ENCODE measurements at regions not wholly inside any gene's neighbourhood (a gene's known extent, or its start where the extent isn't known, plus 50 kb on each side); places are given as distances from the start of the nearest gene placed in this dataset.

DNA sequence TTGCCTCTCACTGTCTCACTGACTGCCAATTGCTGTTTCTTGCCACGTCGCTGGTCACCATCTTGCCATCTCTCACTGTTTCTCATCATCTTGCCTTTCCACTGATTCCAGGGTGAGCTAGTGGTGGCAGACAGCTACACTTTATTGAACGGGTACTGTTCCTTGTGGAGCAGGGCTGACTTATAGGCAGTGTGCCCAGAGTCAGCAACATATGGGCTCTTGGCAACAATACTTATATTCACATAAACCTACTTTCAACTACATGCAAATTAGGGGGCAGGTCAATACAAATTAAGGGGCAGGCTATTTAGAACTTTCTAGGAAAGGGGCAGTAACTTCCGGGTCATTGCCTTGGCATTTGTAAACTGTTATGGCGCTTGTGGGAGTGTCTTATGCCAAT is 186.2 kb upstream of the SYNDIG1 start:
- Histone ChIP-seq H3K4me1 (no peaks in the 10 kb centered on the region), H3K9me3 (no peaks in the 10 kb centered on the region), H3K4me3 (no peak overlapping the region), H3K27me3 (ENCODE audit: insufficient read depth in 3 of 3, low read length in 2 of 3) (no peaks in the 10 kb centered on the region), H3K27ac (no peak overlapping the region), H3K36me3 (ENCODE audit: insufficient read depth in 1 of 2, low read depth in 1 of 2) (no peaks in the 10 kb centered on the region)
- DNase-seq (no peak), ATAC-seq (no peak)
- 68 to 69% (median 68%) methylated on average over 5 of the region's 5 CpGs for WGBS, 3 donors
- TF ChIP-seq, protein P1, sequence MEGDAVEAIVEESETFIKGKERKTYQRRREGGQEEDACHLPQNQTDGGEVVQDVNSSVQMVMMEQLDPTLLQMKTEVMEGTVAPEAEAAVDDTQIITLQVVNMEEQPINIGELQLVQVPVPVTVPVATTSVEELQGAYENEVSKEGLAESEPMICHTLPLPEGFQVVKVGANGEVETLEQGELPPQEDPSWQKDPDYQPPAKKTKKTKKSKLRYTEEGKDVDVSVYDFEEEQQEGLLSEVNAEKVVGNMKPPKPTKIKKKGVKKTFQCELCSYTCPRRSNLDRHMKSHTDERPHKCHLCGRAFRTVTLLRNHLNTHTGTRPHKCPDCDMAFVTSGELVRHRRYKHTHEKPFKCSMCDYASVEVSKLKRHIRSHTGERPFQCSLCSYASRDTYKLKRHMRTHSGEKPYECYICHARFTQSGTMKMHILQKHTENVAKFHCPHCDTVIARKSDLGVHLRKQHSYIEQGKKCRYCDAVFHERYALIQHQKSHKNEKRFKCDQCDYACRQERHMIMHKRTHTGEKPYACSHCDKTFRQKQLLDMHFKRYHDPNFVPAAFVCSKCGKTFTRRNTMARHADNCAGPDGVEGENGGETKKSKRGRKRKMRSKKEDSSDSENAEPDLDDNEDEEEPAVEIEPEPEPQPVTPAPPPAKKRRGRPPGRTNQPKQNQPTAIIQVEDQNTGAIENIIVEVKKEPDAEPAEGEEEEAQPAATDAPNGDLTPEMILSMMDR (IDR thresholded peaks at IDR 0.05) = no peak
- intact Hi-C loops (cut with DNase I) = no loop called here

DNA sequence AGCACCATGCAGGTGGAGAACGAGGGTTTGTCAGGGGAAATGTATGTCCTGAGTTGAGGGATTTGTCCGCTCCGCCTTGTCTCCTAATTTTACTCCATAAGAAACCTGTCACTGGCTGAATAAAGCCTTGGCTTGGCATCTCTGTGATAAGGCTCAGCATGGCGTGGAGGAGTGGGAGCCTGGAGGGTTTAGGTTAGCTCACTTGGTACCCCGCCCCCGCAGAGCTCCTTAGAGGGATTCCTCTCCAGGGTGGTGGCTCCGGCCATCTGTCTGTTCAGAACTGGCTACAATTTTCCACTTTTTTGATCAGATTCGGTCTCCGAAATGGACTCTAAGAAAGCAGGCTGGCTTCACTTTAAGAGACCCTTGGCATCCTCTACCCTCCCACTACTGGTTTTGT is 192.2 kb upstream of the SYNDIG1 start:
- intact Hi-C loops (cut with DNase I) = no loop called here
- no peak for DNase-seq
- no peak overlapping the region for H3K4me3 ChIP-seq
- H3K4me1 ChIP-seq = no peaks in the 10 kb centered on the region
- H3K9me3 ChIP-seq = no peaks in the 10 kb centered on the region
- TF ChIP-seq, protein P1 (IDR thresholded peaks at IDR 0.05) = no peak
- no peak overlapping the region for H3K27ac ChIP-seq
- 73 to 82% (median 74%) methylated on average over 9 of the region's 9 CpGs for WGBS, 3 donors
- H3K27me3 ChIP-seq (ENCODE audit: insufficient read depth in 3 of 3, low read length in 2 of 3) = peaks cover 0 to 3% (median 3%) of the 10 kb centered on the region in 3 donors
- no peaks in the 10 kb centered on the region for H3K36me3 ChIP-seq (ENCODE audit: insufficient read depth in 1 of 2, low read depth in 1 of 2)
- ATAC-seq = no peak

DNA sequence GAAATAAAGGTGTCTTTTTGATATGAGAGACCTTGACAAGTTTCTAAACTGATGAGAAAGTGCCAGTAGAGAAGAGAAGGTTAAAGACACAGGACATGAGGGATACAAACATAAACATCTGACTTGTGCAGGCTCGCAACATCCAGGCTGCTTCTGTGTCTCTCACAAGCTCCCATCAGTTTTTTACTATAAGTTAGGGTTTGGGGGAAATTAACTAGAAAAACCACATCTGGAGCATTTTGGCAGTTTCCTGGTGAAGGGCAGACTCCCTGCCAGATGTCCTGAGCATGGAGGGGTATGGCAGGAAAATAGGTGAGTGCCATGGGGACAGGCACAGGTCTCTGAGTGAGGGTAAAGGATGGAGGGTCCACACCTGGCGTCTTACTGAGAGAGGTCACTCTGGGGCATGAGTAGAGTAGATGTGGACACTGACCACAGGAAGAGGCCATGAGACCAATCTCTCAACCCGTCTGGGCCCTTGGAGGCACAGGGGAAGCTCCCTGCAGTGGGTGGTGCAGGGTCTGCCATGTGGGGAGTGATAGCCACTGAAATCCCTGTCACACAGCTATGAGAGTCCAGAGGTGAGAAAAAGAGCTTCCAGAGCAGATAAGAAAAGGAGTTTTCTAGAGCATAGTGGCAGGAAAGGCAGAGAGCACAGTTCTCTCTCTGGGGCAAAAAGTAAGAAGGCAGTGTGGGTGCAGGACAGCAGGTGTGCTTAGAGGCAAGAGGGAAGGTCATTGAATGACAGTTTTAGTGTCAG is 193.3 kb upstream of the SYNDIG1 start:
- no peaks in the 10 kb centered on the region for H3K9me3 ChIP-seq
- no peak for ATAC-seq

DNA sequence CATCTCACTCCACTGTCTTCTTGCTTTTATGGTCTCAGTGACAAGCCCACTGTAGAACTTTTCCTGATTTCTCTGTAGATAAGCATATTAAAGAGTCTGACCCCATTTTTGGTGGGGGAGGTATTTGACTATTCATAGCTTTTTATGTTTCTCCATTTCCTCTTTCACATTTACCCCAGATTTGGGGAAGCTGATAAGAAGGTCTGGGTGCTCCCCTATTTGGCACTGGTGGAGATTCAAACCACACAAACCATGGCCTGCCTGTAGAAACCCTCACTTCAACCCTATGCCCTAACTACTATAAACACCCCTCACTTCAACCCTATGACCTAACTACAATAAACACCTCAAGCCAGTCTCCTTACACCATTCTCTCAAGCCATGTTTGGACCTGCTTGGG is 196.2 kb upstream of the SYNDIG1 start:
- no peak for ATAC-seq
- no peaks in the 10 kb centered on the region for H3K4me1 ChIP-seq
- TF ChIP-seq, protein P1 (IDR thresholded peaks at IDR 0.05) = no peak
- no peaks in the 10 kb centered on the region for H3K9me3 ChIP-seq
- intact Hi-C loops (cut with DNase I) = no loop called here
- H3K4me3 ChIP-seq = no peak overlapping the region
- no peaks in the 10 kb centered on the region for H3K36me3 ChIP-seq (ENCODE audit: insufficient read depth in 1 of 2, low read depth in 1 of 2)
- peaks cover 0 to 3% (median 3%) of the 10 kb centered on the region in 3 donors for H3K27me3 ChIP-seq (ENCODE audit: insufficient read depth in 3 of 3, low read length in 2 of 3)
- H3K27ac ChIP-seq = no peak overlapping the region
- DNase-seq = no peak

More for the DNA sequence above, 193.3 kb upstream of the SYNDIG1 start:
- 59 to 67% (median 59%) methylated on average over 3 of the region's 3 CpGs for WGBS, 3 donors
- Histone ChIP-seq H3K4me3 (no peak overlapping the region), H3K27ac (no peak overlapping the region), H3K27me3 (ENCODE audit: insufficient read depth in 3 of 3, low read length in 2 of 3) (peaks cover 0 to 3% (median 3%) of the 10 kb centered on the region in 3 donors), H3K4me1 (no peaks in the 10 kb centered on the region), H3K36me3 (ENCODE audit: insufficient read depth in 1 of 2, low read depth in 1 of 2) (no peaks in the 10 kb centered on the region)
- TF ChIP-seq, protein P1 (IDR thresholded peaks at IDR 0.05) = no peak
- intact Hi-C loops (cut with DNase I) = no loop called here
- DNase-seq = no peak

DNA sequence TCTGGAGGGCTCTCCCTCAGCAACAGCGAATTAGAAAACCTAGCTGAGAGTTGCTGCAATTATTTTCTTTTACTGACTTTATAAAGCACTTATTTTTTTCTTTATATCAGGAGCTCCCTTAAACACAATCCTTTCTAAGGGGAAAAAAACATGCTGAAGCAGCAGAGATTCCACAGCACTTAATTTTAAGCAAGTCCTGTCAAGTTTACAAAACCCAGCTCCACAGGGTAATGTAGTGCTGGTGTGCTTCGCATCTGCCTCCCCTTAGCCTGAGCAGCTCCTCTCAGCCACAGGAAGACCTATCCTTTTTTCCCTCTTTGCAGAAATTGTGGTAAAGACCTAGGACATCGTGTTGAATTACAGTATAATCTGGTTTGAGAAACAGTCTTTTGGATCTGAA is 208.1 kb upstream of the SYNDIG1 start:
- no peaks in the 10 kb centered on the region for H3K27me3 ChIP-seq (ENCODE audit: insufficient read depth in 3 of 3, low read length in 2 of 3)
- TF ChIP-seq, protein P1 (IDR thresholded peaks at IDR 0.05) = no peak
- H3K4me3 ChIP-seq = no peak overlapping the region
- WGBS, 3 donors = 66 to 78% (median 70%) methylated on average over 3 of the region's 3 CpGs
- ATAC-seq (no peak), DNase-seq (no peak)
- H3K9me3 ChIP-seq = no peaks in the 10 kb centered on the region
- H3K27ac ChIP-seq = no peak overlapping the region
- no peaks in the 10 kb centered on the region for H3K4me1 ChIP-seq
- intact Hi-C loops (cut with DNase I) = no loop called here
- H3K36me3 ChIP-seq (ENCODE audit: insufficient read depth in 1 of 2, low read depth in 1 of 2) = no peaks in the 10 kb centered on the region
